HCT116 (cell line): ENCODE measurements at regions not wholly inside any gene's neighbourhood (a gene's known extent, or its start where the extent isn't known, plus 50 kb on each side); places are given as distances from the start of the nearest gene placed in this dataset.

Experiments used
- ATAC-seq: fragments of 200-7000 bp; cut with Tn5 transposase; 2 replicates; pipeline ENCODE4 v1.9.1; 2020; ENCODE audit warnings: mild to moderate bottlenecking, moderate library complexity
- BruUV-seq: library from RNA; stranded (reverse); fragments of 400-500 nt; replicated peaks from 2 replicates; lab custom pipeline; 2021; lab: Mats Ljungman, UMichigan
- CTCF ChIA-PET: fragments of 300-600 bp; sonication (Branson Sonifier 250); formaldehyde crosslinking; loops from one replicate; lab custom pipeline; 2021; ENCODE audit warnings: antibody characterized with exemption; lab: Charles Lee
- POLR2A ChIA-PET: fragments of 300-600, 350-600 bp; sonication (Branson Sonifier 250); formaldehyde crosslinking; loops from one replicate; lab custom pipeline; 2021; ENCODE audit warnings: antibody characterized with exemption; lab: Charles Lee
- RAD21 ChIA-PET, 2 experiments: fragments of 300-600 bp; sonication (Branson Sonifier 250); formaldehyde crosslinking; loops; one replicate each; lab custom pipeline; 2023; ENCODE audit warnings: low total read pairs in 2 of 2; ENCODE audit not compliant: uncharacterized antibody in 2 of 2, unreplicated experiment in 2 of 2, low non-redundant PET in 1 of 2; lab: Charles Lee
- DNase-seq: peaks from one replicate; pipeline ENCODE4 v3.0.0-alpha.2; 2010; ENCODE audit warnings: low read depth, low spot score
- H2AFZ ChIP-seq: fragments of 200-600 bp; shearing (Covaris generic), sonication (generic); 2 replicates; pipeline ENCODE4 v1.6.1; 2017; ENCODE audit warnings: low read depth, mixed run types, mixed read lengths, antibody characterized with exemption, low read length; ENCODE audit not compliant: poor library complexity, severe bottlenecking
- H3K27ac ChIP-seq: 2 replicates; pipeline ENCODE4 v1.5.1; 2012; ENCODE audit warnings: low read depth, low read length
- H3K27me3 ChIP-seq: fragments of 200-600 bp; sonication (generic); 2 replicates; pipeline ENCODE4 v1.6.1; 2016; ENCODE audit warnings: mixed run types, low read length, mixed read lengths; ENCODE audit not compliant: insufficient read depth
- H3K36me3 ChIP-seq, 2 experiments: fragments of 200-500 bp in 1 of 2; fragments of 200-600 bp in 1 of 2; sonication (Bioruptor generic) in 1 of 2; sonication (generic) in 1 of 2; 2 replicates each; pipeline versions ENCODE4 v1.5.1 to v1.6.1; 2014 to 2016; ENCODE audit warnings: low read length in 2 of 2, inconsistent platforms in 1 of 2, mixed read lengths in 1 of 2, mixed run types in 1 of 2; ENCODE audit not compliant: insufficient read depth in 2 of 2, control insufficient read depth in 1 of 2
- H3K4me1 ChIP-seq, 2 experiments: fragments of 200-600 bp in 1 of 2; sonication (generic) in 1 of 2; 2 replicates each; pipeline versions ENCODE4 v1.5.1 to v1.6.1; 2012 to 2017; ENCODE audit warnings: low read length in 2 of 2, inconsistent platforms in 1 of 2, mild to moderate bottlenecking in 1 of 2, mixed read lengths in 1 of 2, mixed run types in 1 of 2, moderate library complexity in 1 of 2; ENCODE audit not compliant: insufficient read depth in 2 of 2, control insufficient read depth in 1 of 2
- H3K4me2 ChIP-seq: fragments of 200-600 bp; sonication (generic); 2 replicates; pipeline ENCODE4 v1.6.1; 2017; ENCODE audit warnings: mixed run types, low read length, mixed read lengths
- H3K4me3 ChIP-seq, 2 experiments: fragments of 200-600 bp in 1 of 2; sonication (generic) in 1 of 2; replicated peaks in 1 of 2; 2 replicates each; pipeline ENCODE4 v1.5.1; 2011 to 2016; ENCODE audit warnings: low read length in 2 of 2, control low read depth in 1 of 2, low read depth in 1 of 2, mild to moderate bottlenecking in 1 of 2, mixed read lengths in 1 of 2, mixed run types in 1 of 2
- H3K79me2 ChIP-seq: fragments of 200-600 bp; sonication (generic); 2 replicates; pipeline ENCODE4 v1.6.1; 2017; ENCODE audit warnings: mild to moderate bottlenecking, mixed run types, low read length, moderate library complexity, mixed read lengths; ENCODE audit not compliant: insufficient read depth
- H3K9ac ChIP-seq: fragments of 200-600 bp; sonication (generic); 2 replicates; pipeline ENCODE4 v1.6.1; 2016; ENCODE audit warnings: low read length, mixed read lengths
- H3K9me2 ChIP-seq: fragments of 200-600 bp; sonication (generic), shearing (Covaris generic); 2 replicates; pipeline ENCODE4 v1.6.1; 2017; ENCODE audit warnings: mixed run types, mild to moderate bottlenecking, moderate library complexity; ENCODE audit not compliant: insufficient read depth
- H3K9me3 ChIP-seq, 2 experiments: fragments of 200-500 bp in 1 of 2; fragments of 200-600 bp in 1 of 2; sonication (Bioruptor generic) in 1 of 2; sonication (generic) in 1 of 2; 2 replicates each; pipeline ENCODE4 v1.6.1; 2014 to 2017; ENCODE audit warnings: low read length in 2 of 2, mixed read lengths in 2 of 2, inconsistent platforms in 1 of 2, low read depth in 1 of 2, mild to moderate bottlenecking in 1 of 2, mixed run types in 1 of 2, moderate library complexity in 1 of 2; ENCODE audit not compliant: control insufficient read depth in 1 of 2, insufficient read depth in 1 of 2
- H4K20me1 ChIP-seq: fragments of 200-600 bp; sonication (generic), shearing (Covaris generic); 2 replicates; pipeline ENCODE4 v1.6.1; 2017; ENCODE audit warnings: mixed run types, mild to moderate bottlenecking, moderate library complexity; ENCODE audit not compliant: insufficient read depth
- ATF3 ChIP-seq: IDR thresholded peaks from 2 replicates; pipeline ENCODE4 v1.6.1; 2012
- ELF1 ChIP-seq: IDR thresholded peaks from 2 replicates; pipeline ENCODE4 v1.6.1; 2012; ENCODE audit warnings: low read depth, borderline replicate concordance
- EZH2phosphoT487 ChIP-seq: fragments of 200-600 bp; IDR thresholded peaks from 2 replicates; pipeline ENCODE4 v1.6.1; 2018; ENCODE audit warnings: antibody characterized with exemption, borderline replicate concordance
- FOSL1 ChIP-seq: IDR thresholded peaks from 2 replicates; pipeline ENCODE4 v1.6.1; 2012; ENCODE audit warnings: low read depth
- JUND ChIP-seq: IDR thresholded peaks from 2 replicates; pipeline ENCODE4 v1.6.1; 2012
- MAX ChIP-seq: IDR thresholded peaks from 2 replicates; pipeline ENCODE4 v1.6.1; 2012
- POLR2A ChIP-seq: IDR thresholded peaks from 2 replicates; pipeline ENCODE4 v1.7.0; 2011; ENCODE audit warnings: borderline replicate concordance; ENCODE audit not compliant: insufficient read depth, insufficient read length; ENCODE audit errors: extremely low read depth
- POLR2AphosphoS5 ChIP-seq: IDR thresholded peaks from 2 replicates; pipeline ENCODE4 v1.6.1; 2011; ENCODE audit warnings: mild to moderate bottlenecking, low read depth, low read length, moderate library complexity
- RAD21 ChIP-seq: IDR thresholded peaks from 2 replicates; pipeline ENCODE4 v1.6.1; 2012; ENCODE audit warnings: low read depth, mild to moderate bottlenecking
- TCF7L2 ChIP-seq: IDR thresholded peaks from 2 replicates; pipeline ENCODE4 v1.7.0; 2011; ENCODE audit warnings: borderline replicate concordance, inconsistent platforms; ENCODE audit not compliant: insufficient read depth, insufficient read length; ENCODE audit errors: extremely low read depth
- YY1 ChIP-seq: IDR thresholded peaks from 2 replicates; pipeline ENCODE4 v1.6.1; 2011; ENCODE audit warnings: low read length, low read depth, moderate library complexity, mild to moderate bottlenecking; ENCODE audit not compliant: insufficient replicate concordance; ENCODE audit errors: extremely low read depth
- ZBTB33 ChIP-seq: IDR thresholded peaks from 2 replicates; pipeline ENCODE4 v1.6.1; 2011; ENCODE audit warnings: mild to moderate bottlenecking, low read length, moderate library complexity; ENCODE audit not compliant: insufficient replicate concordance; ENCODE audit errors: extremely low read depth
- ZFX ChIP-seq: fragments of 450-650 bp; IDR thresholded peaks from 2 replicates; pipeline ENCODE4 v1.6.1; 2017
- ZNF274 ChIP-seq: fragments of 200-500 bp; sonication (Bioruptor generic); IDR thresholded peaks from 2 replicates; pipeline ENCODE4 v1.6.1; 2014; ENCODE audit warnings: mild to moderate bottlenecking, low read depth, low read length, inconsistent platforms
- intact Hi-C: fragments of 100-400 bp; cut with micrococcal nuclease; formaldehyde crosslinking; loops from 2 replicates; pipeline ENCODE4 v1.10.0; 2022

- no peaks in the 10 kb centered on the region for H3K36me3 ChIP-seq
- TF ChIP-seq JUND (no peak), ZFX (no peak), YY1 (no peak), RAD21 (no peak), ELF1 (no peak), ZNF274 (no peak), POLR2A (no peak), TCF7L2 (no peak), FOSL1 (no peak), POLR2AphosphoS5 (no peak), ZBTB33 (no peak), EZH2phosphoT487 (no peak), MAX (no peak), ATF3 (no peak)
- H3K27ac ChIP-seq, result no peak overlapping the region
- no peaks in the 10 kb centered on the region for H3K4me1 ChIP-seq
- no peaks in the 10 kb centered on the region for H3K9me2 ChIP-seq
- no peaks in the 10 kb centered on the region for H3K79me2 ChIP-seq
- no peak overlapping the region for H3K9ac ChIP-seq
- no peak overlapping the region for H3K4me2 ChIP-seq
- H3K27me3 ChIP-seq, result no peaks in the 10 kb centered on the region
- no peaks in the 10 kb centered on the region for H4K20me1 ChIP-seq
- BruUV-seq, result no TSS peak
- H3K9me3 ChIP-seq, result no peaks in the 10 kb centered on the region
- ATAC-seq (no peak), DNase-seq (no peak)
- ChIA-PET RAD21 (no interaction called here), POLR2A (no interaction called here), CTCF (no interaction called here)
- H3K4me3 ChIP-seq, result no peak overlapping the region
- H2AFZ ChIP-seq, result no peak overlapping the region
- intact Hi-C loops, result no loop called here
These were observed 613.2 kb upstream of the KLF12 start for GRCh38 chr13:74747186-74747955.
